ENCODE measurements at regions not wholly inside any gene's neighbourhood (a gene's known extent, or its start where the extent isn't known, plus 50 kb on each side); places are given as distances from the start of the nearest gene placed in this dataset.

GRCh38 chr11:50187220-50187619, 154.5 kb downstream of the OR4C45 start:
- TF ChIP-seq, protein P1, sequence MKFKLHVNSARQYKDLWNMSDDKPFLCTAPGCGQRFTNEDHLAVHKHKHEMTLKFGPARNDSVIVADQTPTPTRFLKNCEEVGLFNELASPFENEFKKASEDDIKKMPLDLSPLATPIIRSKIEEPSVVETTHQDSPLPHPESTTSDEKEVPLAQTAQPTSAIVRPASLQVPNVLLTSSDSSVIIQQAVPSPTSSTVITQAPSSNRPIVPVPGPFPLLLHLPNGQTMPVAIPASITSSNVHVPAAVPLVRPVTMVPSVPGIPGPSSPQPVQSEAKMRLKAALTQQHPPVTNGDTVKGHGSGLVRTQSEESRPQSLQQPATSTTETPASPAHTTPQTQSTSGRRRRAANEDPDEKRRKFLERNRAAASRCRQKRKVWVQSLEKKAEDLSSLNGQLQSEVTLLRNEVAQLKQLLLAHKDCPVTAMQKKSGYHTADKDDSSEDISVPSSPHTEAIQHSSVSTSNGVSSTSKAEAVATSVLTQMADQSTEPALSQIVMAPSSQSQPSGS (tag by site-specific recombination; IDR thresholded peaks at IDR 0.05; ENCODE audit: low read depth) = no peak
- TF ChIP-seq, protein P2, sequence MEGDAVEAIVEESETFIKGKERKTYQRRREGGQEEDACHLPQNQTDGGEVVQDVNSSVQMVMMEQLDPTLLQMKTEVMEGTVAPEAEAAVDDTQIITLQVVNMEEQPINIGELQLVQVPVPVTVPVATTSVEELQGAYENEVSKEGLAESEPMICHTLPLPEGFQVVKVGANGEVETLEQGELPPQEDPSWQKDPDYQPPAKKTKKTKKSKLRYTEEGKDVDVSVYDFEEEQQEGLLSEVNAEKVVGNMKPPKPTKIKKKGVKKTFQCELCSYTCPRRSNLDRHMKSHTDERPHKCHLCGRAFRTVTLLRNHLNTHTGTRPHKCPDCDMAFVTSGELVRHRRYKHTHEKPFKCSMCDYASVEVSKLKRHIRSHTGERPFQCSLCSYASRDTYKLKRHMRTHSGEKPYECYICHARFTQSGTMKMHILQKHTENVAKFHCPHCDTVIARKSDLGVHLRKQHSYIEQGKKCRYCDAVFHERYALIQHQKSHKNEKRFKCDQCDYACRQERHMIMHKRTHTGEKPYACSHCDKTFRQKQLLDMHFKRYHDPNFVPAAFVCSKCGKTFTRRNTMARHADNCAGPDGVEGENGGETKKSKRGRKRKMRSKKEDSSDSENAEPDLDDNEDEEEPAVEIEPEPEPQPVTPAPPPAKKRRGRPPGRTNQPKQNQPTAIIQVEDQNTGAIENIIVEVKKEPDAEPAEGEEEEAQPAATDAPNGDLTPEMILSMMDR (tag by site-specific recombination; IDR thresholded peaks at IDR 0.05) = no peak
- TF ChIP-seq KLF1 (tag by site-specific recombination; IDR thresholded peaks at IDR 0.05) = no peak
- TF ChIP-seq ZNF324 (tag by site-specific recombination; IDR thresholded peaks at IDR 0.05) = no peak
- TF ChIP-seq, protein P3, sequence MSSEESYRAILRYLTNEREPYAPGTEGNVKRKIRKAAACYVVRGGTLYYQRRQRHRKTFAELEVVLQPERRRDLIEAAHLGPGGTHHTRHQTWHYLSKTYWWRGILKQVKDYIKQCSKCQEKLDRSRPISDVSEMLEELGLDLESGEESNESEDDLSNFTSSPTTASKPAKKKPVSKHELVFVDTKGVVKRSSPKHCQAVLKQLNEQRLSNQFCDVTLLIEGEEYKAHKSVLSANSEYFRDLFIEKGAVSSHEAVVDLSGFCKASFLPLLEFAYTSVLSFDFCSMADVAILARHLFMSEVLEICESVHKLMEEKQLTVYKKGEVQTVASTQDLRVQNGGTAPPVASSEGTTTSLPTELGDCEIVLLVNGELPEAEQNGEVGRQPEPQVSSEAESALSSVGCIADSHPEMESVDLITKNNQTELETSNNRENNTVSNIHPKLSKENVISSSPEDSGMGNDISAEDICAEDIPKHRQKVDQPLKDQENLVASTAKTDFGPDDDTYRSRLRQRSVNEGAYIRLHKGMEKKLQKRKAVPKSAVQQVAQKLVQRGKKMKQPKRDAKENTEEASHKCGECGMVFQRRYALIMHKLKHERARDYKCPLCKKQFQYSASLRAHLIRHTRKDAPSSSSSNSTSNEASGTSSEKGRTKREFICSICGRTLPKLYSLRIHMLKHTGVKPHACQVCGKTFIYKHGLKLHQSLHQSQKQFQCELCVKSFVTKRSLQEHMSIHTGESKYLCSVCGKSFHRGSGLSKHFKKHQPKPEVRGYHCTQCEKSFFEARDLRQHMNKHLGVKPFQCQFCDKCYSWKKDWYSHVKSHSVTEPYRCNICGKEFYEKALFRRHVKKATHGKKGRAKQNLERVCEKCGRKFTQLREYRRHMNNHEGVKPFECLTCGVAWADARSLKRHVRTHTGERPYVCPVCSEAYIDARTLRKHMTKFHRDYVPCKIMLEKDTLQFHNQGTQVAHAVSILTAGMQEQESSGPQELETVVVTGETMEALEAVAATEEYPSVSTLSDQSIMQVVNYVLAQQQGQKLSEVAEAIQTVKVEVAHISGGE (tag by site-specific recombination; conservative IDR thresholded peaks at IDR 0.05; ENCODE audit: low read depth) = no peak
- TF ChIP-seq, protein P4, sequence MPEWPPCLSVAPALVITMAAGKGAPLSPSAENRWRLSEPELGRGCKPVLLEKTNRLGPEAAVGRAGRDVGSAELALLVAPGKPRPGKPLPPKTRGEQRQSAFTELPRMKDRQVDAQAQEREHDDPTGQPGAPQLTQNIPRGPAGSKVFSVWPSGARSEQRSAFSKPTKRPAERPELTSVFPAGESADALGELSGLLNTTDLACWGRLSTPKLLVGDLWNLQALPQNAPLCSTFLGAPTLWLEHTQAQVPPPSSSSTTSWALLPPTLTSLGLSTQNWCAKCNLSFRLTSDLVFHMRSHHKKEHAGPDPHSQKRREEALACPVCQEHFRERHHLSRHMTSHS (tag by site-specific recombination; IDR thresholded peaks at IDR 0.05) = no peak
- no peak for TF ChIP-seq ZNF398 (tag by site-specific recombination; IDR thresholded peaks at IDR 0.05)
- TF ChIP-seq ZNF274 (IDR thresholded peaks at IDR 0.05; ENCODE audit: low read length) = no peak
- no peak for TF ChIP-seq ZNF274 (tag by site-specific recombination; IDR thresholded peaks at IDR 0.05; ENCODE audit: borderline replicate concordance)
